GM19025 (cell line): ENCODE measurements at regions not wholly inside any gene's neighbourhood (a gene's known extent, or its start where the extent isn't known, plus 50 kb on each side); places are given as distances from the start of the nearest gene placed in this dataset.
"Not testable (repeated sequence)": the region's sequence is repeated elsewhere in the genome, so short reads cannot be mapped to it uniquely, and the experiment has no call there.

Experiments
- ATAC-seq: cut with Tn5 transposase; IDR thresholded peaks from one replicate; pipeline ENCODE4 v1.9.1; 2021; ENCODE audit warnings: mild to moderate bottlenecking, low read depth, moderate library complexity; ENCODE audit not compliant: unreplicated experiment

DNA sequence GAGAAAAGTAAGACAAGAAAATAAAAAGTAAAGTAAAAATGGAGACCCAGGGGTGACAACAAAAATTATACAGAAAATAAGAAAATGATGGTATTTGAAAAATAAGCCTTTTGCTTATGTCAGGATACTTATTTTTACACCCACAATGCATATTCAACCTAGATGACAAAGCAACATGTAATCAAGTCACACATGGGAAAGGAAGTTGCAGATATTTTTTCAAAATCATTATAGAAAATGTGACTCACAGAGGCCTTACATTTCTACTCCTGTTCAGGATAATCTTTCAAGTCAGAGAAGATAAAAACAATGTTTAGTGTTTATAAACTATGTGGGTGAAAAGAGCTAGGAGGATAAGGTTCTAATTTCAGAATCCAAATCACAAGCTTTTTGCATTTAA is 275.3 kb upstream of the UBE2E3 start:
- ATAC-seq = no peak

DNA sequence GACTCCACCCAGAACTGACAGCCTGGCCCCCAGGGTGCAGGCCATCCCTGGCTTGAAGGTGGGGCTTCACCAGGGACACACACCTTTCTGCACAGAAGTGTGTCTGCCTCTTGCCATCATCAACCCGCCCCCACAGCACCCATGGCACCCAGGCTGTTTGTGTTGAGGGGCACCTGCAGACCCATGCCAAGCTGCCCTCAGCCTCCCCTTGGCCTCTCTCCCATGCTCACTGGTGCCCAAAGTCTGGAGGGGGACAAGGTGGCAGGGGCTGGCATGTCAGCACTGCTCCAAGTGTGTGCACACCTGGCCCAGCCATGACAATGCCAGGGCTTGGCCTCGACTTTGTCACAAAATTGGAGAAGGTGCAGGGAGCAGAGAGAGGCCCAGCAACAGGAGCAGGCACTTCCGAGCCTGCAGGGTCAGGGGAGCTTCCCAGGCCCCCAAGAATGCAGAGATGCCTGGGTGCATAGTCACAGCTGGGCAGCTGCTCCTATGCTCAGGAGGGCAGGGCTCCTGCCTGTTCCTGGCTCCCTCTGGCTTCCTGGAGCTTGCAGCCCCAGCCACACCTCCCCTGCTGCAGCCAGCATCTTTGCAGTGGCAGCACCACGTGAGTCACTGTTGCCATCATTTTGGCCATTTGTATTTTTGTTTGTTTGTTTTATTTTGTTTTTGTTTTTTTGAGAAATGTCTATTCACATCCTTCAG is 280.6 kb upstream of the UBE2E3 start:
- no peak for ATAC-seq

DNA sequence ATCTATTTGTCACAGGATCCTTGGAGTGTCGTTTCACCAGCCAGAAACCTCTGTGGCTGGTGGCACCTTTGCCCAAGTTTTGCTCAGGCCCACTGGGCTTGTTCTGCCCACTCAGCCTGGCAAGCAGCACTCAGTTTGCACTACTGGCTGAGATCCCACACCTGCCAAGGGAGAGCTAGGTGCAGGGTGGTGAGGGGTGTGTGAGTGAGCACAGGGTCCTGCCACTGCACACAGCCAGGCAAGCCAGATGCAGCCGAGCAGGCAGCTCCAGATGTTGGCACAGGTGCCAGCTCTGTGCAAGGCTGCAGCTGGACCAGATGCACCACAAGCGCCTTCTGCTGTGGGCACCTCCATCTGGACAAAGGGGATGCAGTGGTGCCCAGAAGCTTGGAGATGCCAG is 281.7 kb upstream of the UBE2E3 start:
- no peak for ATAC-seq

DNA sequence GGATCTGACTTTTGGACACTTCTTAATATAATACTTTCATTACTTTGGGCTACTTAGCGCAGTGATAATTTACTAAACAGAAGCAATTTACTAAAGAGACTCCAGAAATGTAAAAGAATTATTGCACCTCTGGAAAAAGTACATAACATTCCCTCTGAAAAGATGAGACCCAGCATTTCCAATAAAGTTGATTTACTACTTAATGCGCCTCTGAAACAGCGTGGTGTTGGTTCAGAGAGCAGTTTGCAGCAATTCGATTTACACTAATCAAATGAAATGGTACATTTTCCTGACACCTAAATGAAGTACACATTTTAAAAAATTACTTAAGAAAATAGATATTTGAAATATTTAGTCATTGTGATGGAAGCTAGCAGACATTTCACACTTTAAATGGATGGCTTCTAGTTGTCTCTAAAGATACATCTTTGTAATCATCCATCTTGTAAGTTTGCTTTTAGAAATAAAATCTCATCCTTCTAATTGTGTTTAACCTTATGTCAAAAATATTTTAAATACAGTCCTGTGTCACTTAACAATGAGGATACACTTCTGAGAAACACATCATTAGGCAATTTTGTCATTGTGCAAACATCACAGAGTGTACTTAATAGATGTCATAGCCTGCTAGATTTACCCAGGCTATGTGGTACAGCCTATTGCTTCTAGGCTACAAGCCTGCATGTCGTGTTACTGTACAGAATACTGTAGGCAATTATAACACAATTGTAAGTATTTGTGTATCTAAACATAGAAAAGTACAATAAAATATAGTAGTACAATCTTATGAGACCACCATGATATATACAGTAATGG is 284.6 kb upstream of the UBE2E3 start:
- no peak for ATAC-seq

DNA sequence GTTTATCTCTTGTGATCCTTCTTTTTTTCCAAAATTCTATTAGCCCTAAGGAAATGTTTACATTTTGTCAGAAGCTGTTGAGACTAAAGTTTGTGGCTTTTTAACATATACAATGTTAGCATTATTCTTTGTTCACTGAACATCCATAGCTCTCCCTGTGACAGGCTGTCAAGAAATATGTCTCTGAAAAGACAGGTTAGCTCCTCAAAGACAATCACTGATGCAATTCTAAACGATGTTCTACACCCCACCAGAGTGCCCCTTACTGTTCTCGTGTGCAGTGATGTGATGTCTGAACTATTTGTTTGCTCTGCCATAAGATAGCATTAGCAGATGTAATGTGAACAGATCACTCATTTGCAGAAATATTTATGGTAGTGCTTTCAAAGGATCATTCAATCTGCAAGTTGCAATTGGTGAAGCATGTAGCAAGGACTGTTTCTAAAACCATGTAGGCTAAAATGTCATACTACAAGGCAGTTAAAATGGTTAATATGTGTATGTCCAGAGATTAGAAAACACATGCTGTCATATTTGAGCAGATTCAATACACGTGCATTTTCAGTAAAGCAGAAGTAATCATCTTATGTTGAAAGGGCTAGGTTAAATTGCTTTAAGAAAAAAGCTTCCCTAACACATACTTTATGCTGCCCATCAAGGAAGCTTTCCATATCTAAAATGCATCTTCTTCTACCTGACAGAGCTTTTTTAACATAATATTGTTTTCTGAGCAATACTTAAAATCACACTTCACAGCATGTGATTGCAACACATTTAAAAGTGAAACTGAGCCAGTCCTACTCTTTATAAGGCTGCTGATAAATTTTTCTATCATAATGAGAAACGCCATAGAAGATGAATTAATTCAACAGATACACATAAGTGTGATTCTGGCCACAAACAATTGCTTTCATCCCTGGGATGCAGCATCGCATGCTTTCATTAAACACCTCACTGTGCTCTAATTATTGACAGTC is 285.7 kb upstream of the UBE2E3 start:
- no peak for ATAC-seq

DNA sequence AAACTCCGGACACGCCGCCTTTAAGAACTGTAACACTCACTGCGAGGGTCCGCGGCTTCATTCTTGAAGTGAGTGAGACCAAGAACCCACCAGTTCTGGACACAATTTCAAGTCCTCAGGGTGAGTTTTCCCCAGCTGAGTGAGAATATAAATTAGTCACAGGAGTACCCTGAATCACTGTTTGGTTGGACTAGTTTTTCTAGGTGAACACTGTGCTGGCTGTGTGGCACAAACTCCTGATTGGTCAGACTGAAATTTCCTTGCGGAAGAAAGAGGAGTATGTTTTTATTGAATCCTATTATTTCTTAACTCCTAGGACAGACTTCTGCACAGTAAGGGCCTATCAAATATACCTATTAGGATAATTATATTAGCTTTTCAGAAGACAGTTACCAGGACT is 288.1 kb upstream of the UBE2E3 start:
- ATAC-seq = no peak

DNA sequence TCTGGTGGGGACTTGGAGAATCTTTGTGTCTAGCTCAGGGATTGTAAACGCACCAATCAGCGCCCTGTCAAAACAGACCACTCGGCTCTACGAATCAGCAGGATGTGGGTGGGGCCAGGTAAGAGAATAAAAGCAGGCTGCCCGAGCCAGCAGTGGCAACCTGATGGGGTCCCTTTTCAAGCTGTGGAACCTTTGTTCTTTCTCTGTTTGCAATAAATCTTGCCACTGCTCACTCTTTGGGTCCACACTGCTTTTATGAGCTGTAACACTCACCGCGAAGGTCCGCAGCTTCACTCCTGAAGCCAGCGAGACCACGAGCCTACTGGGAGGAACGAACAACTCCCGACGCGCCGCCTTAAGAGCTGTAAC is 288.6 kb upstream of the UBE2E3 start:
- ATAC-seq = not testable (repeated sequence)

DNA sequence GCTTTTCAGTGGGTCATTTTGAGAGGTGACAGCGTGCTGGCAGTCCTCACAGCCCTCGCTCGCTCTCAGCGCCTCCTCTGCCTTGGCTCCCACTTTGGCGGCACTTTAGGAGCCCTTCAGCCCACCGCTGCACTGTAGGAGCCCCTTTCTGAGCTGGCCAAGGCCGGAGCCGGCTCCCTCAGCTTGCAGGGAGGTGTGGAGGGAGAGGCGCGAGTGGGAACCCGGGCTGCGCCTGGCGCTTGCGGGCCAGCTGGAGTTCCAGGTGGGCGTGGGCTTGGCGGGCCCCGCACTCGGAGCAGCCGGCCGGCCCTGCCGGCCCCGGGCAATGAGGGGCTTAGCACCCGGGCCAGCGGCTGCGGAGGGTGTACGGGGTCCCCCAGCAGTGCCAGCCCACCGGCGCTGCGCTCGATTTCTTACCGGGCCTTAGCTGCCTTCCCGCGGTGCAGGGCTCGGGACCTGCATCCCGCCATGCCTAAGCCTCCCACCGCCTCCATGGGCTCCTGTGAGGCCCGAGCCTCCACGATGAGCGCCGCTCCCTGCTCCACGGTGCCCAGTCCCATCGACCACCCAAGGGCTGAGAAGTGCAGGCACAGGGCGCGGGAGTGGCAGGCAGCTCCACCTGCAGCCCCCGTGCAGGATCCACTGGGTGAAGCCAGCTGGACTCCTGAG is 289.1 kb upstream of the UBE2E3 start:
- ATAC-seq = not testable (repeated sequence)

DNA sequence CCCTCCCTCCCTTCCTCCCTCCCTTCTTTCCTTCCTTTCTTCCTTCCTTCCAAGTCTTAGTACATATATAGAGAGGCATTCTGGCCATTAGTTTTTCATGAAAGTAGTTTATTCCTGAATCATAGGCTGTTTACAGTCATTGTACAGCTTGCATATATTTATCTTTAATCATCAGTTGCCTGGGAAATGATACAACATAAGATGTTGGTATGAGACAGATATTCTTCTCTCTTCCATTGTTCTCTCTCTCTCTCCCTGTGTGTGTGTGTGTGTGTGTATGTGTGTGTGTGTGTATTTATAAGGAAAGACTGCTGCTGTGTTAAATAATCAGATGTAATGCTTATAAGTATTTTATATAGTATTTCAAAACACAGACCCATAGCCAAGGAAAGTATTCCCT is 289.8 kb upstream of the UBE2E3 start:
- no peak for ATAC-seq

DNA sequence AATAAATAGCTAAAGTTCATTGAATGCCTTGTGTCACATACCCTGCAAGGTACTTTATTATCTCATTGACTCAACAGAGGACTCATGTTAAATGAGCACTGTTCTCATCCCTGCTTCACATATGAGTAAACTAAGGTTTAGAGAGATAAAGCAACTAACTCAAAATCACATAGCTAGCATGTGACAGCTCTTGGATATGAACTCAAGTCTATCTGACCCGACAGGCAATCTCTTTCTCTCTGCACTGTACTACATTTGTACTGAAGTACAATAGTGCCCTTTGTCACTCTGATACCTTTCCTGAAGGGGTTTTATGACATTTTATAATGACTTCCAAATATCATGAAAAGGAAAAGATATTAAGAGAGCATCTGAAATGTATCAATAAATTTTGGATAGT is 297.5 kb upstream of the UBE2E3 start:
- no peak for ATAC-seq

DNA sequence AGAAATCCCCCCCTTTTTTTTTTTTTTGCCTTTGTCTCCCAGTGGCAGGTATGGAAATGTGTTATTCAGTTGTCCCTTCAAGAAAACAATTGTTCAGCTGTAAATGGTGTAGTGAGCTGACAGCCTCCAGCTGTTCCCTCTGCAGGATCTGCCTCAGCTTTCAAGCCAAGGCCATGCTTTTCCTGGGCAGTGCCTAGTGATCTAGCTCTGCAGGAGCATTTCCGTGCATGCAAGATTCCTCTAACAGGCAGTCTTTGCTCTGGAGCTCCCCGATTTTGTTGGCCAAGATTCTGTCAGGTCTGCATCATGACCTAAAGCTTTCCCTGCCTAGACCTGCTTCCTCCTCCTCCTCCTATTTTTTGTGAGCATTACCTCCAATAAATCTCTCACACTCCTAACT is 300.7 kb upstream of the UBE2E3 start:
- no peak for ATAC-seq

DNA sequence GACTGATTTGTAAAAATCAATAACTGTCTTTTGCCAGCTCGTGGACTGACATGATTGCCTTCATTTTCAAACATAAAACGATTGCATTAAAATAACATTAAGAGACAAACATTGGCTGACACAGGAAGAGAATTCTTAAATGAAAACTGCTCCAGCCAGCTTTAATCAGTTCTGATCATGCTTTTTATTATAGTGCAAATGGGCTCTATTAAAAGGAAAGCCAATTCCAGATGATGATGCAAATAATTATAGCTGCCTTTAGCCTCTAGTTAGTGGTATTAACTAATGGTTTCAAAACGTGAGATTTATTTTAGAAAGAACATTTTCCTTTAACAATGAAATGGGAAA is 301.8 kb upstream of the UBE2E3 start:
- ATAC-seq = no peak

DNA sequence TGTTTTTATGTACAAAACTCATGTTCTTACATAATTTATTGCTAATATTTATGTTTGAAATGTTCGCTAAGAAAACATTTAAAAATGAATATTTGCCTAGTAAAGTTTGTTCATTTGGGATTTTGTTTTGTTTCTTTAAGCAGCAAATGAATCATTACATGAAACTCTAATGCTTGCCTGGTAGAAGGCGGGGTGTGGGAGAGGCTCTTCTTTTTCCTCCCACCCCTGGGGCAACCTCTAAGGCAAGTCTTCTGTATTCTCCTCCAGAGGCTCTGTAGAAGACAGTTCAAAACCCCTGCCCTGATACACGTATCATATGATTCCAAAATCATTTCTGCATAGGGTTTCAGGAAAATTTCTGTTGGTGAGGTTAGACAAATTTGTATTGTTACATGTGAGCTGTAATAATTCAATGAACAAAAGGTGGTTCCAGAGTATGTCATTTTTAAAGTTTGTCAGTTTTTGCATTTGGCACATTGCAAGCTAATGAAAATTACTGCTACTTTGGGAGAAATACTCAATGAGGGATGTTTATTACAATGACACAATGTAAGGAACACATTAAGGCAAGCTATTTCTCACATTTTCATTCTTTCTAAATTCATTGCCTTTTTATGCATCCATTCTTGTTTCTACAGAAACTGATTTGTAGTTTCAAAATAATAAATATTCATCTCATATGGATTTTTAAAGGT is 302.3 kb upstream of the UBE2E3 start:
- ATAC-seq = no peak

DNA sequence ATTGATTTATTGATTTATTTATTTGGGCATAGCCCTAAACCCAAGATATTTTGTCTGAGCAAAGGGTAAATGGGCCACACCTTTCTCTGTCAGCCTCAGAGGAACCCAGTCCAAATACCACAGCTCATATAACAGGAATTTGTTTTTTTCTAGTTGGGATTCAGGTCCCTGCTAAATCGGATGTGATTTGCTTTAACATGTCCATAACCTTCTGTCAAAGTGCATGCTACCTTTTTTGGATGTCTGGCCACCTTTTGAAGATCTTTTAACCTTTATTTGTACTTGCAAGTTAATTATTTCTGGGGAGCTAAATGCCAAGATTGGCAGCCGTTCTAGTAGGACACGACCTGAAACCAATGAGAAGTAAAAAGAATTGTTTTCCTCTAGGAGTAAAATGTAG is 303.2 kb upstream of the UBE2E3 start:
- no peak for ATAC-seq

DNA sequence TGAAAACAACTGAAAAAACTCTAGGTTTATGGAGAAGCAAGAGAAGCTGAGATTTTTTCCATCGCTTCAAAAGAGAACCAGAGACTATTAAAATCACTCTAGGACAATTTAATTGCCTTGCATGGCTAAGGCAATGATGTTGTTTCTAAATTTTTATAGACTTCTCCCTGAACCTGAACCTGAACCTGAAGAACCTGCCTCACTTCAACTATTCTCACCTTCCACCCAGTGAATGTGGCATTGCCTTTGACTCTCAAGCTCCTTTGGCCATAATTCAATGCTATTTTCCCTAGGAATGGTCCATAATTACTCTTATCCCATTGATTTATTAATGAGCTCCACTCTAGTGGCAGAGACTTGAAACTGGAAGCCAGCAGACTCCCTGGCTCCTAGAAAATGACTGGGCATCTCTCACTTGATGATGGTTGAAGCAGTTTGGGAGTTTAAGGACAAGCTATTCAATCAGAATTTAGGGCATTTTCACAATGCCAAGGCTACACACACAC is 303.8 kb upstream of the UBE2E3 start:
- ATAC-seq = no peak

DNA sequence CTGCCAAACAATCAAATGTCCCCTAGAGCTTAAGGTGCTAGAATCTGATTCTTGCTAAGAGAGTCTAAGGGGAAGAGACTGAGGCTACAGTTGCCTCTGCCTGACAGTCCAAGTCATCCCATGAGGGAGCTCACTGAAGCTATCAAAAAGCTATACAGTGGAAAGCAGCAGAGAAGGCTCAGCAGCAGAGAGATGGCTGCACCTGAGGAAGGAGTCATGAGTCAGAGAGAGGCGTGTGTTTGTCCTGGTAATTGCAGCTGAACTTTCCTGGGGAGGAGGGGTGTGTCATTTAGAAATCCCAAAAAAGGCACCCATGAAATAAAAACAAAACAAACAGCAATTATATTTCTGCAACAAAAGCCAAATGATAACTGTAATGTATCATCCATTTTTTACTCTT is 305.2 kb upstream of the UBE2E3 start:
- no peak for ATAC-seq

DNA sequence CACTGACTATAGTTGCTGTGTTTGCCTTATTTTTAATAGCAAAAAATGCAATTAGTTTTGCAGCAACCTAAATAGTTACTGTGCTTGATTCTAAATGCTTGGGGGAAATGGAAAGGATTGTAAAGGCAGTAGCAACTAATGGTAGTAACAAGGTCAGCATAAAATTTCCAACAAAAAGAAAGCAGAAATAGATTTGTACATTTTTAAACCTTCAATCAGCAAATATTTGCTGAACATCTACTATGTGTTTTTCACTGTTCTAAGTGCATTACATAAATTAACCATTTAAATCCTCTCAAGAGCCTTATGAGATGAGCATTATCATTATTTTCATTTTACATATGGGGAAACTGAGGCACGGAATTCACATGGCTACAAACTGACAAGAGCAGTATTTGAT is 308.0 kb upstream of the UBE2E3 start:
- no peak for ATAC-seq

DNA sequence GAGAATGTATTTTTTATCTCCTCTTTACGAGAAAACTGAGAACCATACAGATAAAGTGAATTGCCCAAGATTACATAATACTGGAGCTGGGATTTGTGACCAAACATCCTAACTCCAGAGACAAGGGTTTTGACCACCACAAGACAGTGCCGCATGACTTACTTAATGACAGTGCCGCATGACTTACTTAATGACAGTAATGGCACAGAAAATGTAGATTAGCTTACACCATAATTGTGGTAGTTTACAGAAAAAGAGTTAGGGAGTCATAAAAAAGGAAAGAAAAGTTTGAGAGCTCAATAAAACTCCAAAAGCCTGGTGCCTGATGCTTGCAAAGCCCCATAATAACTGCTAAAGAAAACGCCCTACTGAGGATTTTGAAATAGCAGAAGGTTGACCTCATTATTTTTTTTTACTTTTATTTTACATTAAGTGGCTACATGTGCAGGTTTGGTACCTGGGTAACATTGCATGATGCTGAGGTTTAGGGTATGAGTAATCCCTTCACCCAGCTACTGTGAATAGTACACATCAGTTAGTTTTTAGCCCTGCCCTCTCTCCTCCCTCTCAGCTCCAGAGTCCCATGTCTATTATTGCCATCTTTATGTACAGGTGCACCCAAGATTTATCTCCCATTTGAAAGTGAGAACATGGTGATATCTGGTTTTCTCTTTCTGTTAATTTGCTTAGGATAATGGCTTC is 310.0 kb upstream of the UBE2E3 start:
- no peak for ATAC-seq

DNA sequence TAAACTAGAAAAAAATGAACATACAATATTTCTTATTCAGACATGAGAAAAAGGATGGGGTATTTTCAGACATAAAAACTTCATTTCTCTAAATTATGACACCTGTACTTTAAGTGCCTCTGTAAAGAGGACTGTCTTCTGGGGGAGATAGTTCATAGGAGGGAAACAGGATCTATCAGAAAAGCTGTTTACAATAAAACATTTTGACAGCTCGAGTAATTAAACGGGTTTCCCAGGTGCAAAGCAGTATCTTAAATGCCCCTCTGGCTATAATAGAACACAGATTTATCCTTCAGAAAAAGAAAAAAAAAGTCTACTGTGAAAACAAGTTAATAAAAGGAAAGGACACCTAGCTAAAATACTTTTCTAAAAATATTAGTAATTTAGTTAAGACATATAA is 311.4 kb upstream of the UBE2E3 start:
- ATAC-seq = no peak
